ENCODE measurements at regions not wholly inside any gene's neighbourhood (a gene's known extent, or its start where the extent isn't known, plus 50 kb on each side); places are given as distances from the start of the nearest gene placed in this dataset.

GRCh38 chr5:167684251-167684650, 607.2 kb upstream of the WWC1 start:
- H3K27ac ChIP-seq = no peak overlapping the region
- H3K4me1 ChIP-seq = no peaks in the 10 kb centered on the region
- H3K9me3 ChIP-seq = no peaks in the 10 kb centered on the region
- DNase-seq = no peak
- intact Hi-C loops (cut with DNase I) = no loop called here
- no peak overlapping the region for H3K4me3 ChIP-seq (replicated peaks in 1 of 3)
- TF ChIP-seq POLR2A (IDR thresholded peaks at IDR 0.05) (no peak), CTCF (IDR thresholded peaks at IDR 0.05) (no peak)
- 89 to 92% methylated on average over 3 of the region's 3 CpGs for WGBS, 2 donors
- no peaks in the 10 kb centered on the region for H3K27me3 ChIP-seq
- H3K36me3 ChIP-seq = no peaks in the 10 kb centered on the region

GRCh38 chr5:167688341-167689130, 602.9 kb upstream of the WWC1 start:
- no peak overlapping the region for H3K27ac ChIP-seq
- TF ChIP-seq POLR2A (IDR thresholded peaks at IDR 0.05) (no peak), CTCF (IDR thresholded peaks at IDR 0.05) (no peak)
- intact Hi-C loops (cut with DNase I) = no loop called here
- no peaks in the 10 kb centered on the region for H3K4me1 ChIP-seq
- no peaks in the 10 kb centered on the region for H3K9me3 ChIP-seq
- DNase-seq = no peak
- H3K4me3 ChIP-seq (replicated peaks in 1 of 3) = no peak overlapping the region
- WGBS, 2 donors = 76 to 83% methylated on average over 8 of the region's 8 CpGs
- no peaks in the 10 kb centered on the region for H3K27me3 ChIP-seq
- no peaks in the 10 kb centered on the region for H3K36me3 ChIP-seq

- no peak for DNase-seq
- H3K27me3 ChIP-seq = no peaks in the 10 kb centered on the region
- no peaks in the 10 kb centered on the region for H3K9me3 ChIP-seq
- H3K4me1 ChIP-seq = no peaks in the 10 kb centered on the region
- intact Hi-C loops (cut with DNase I) = no loop called here
- 83 to 87% methylated on average over 5 of the region's 5 CpGs for WGBS, 2 donors
- no peak overlapping the region for H3K4me3 ChIP-seq (replicated peaks in 1 of 3)
- no peak overlapping the region for H3K27ac ChIP-seq
- H3K36me3 ChIP-seq = no peaks in the 10 kb centered on the region
- no peak for TF ChIP-seq POLR2A (IDR thresholded peaks at IDR 0.05)
- no peak for TF ChIP-seq CTCF (IDR thresholded peaks at IDR 0.05)
These were observed 596.9 kb upstream of the WWC1 start for GRCh38 chr5:167694325-167695147.

GRCh38 chr5:167696558-167697314, 594.7 kb upstream of the WWC1 start:
- no peak for DNase-seq
- Histone ChIP-seq H3K4me3 (replicated peaks in 1 of 3) (no peak overlapping the region), H3K27ac (no peak overlapping the region), H3K4me1 (no peaks in the 10 kb centered on the region), H3K9me3 (no peaks in the 10 kb centered on the region), H3K27me3 (no peaks in the 10 kb centered on the region), H3K36me3 (no peaks in the 10 kb centered on the region)
- TF ChIP-seq CTCF (IDR thresholded peaks at IDR 0.05) (no peak), POLR2A (IDR thresholded peaks at IDR 0.05) (no peak)
- WGBS, 2 donors = 87 to 90% methylated on average over 10 of the region's 10 CpGs
- intact Hi-C loops (cut with DNase I) = no loop called here

Data from thyroid gland (tissue), 4 donors.